B cell (primary cell): ENCODE measurements at regions not wholly inside any gene's neighbourhood (a gene's known extent, or its start where the extent isn't known, plus 50 kb on each side); places are given as distances from the start of the nearest gene placed in this dataset.

ENCODE experiments used
- CTCF ChIP-seq: fragments of 200-600 bp; IDR thresholded peaks from one replicate; pipeline ENCODE4 v1.8.0; 2022; ENCODE audit warnings: antibody characterized with exemption, mild to moderate bottlenecking
- EZH2 ChIP-seq: IDR thresholded peaks from 2 replicates; pipeline ENCODE4 v1.6.1; 2012; ENCODE audit warnings: borderline replicate concordance, low read depth, mild to moderate bottlenecking, moderate library complexity, low read length; ENCODE audit not compliant: insufficient read depth, poor library complexity, severe bottlenecking

GRCh38 chr4:83979773-83980172 is 443.9 kb downstream of the GPAT3 start:
- TF ChIP-seq CTCF (no peak), EZH2 (no peak)
